ENCODE measurements at regions not wholly inside any gene's neighbourhood (a gene's known extent, or its start where the extent isn't known, plus 50 kb on each side); places are given as distances from the start of the nearest gene placed in this dataset.

- intact Hi-C loops (cut with DNase I; ENCODE audit: low total_unique reads): no loop called here
- no peak overlapping the region for H3K4me3 ChIP-seq
- DNase-seq: no peak
- H3K4me1 ChIP-seq: no peaks in the 10 kb centered on the region
- TF ChIP-seq POLR2AphosphoS5 (IDR thresholded peaks at IDR 0.05) (no peak), POLR2A (IDR thresholded peaks at IDR 0.05) (no peak), CTCF (IDR thresholded peaks at IDR 0.05) (no peak), EP300 (IDR thresholded peaks at IDR 0.05) (no peak)
- H3K36me3 ChIP-seq: no peaks in the 10 kb centered on the region
- WGBS, 5 donors: 81 to 91% (median 89%) methylated on average over 3 of the region's 3 CpGs
- H3K27ac ChIP-seq: no peak overlapping the region
- H3K27me3 ChIP-seq: no peaks in the 10 kb centered on the region
- H3K9me3 ChIP-seq: peaks cover 0 to 4% (median 0%) of the 10 kb centered on the region in 4 donors
Observed at GRCh38 chr7:13821152-13821787, 168.2 kb downstream of the ETV1 start.

GRCh38 chr7:13822678-13823077 lies 166.8 kb downstream of the ETV1 start:
- Histone ChIP-seq H3K4me3 (no peak overlapping the region), H3K27me3 (no peaks in the 10 kb centered on the region)

GRCh38 chr7:13826752-13827151 lies 162.7 kb downstream of the ETV1 start:
- no peaks in the 10 kb centered on the region for H3K4me1 ChIP-seq
- WGBS, 5 donors: 73 to 79% (median 77%) methylated on average over 4 of the region's 4 CpGs
- H3K27me3 ChIP-seq: no peaks in the 10 kb centered on the region
- H3K36me3 ChIP-seq: no peaks in the 10 kb centered on the region
- H3K9me3 ChIP-seq: no peaks in the 10 kb centered on the region
- H3K27ac ChIP-seq: no peak overlapping the region
- no peak for TF ChIP-seq EP300 (IDR thresholded peaks at IDR 0.05)
- TF ChIP-seq POLR2AphosphoS5 (IDR thresholded peaks at IDR 0.05): no peak
- no peak for TF ChIP-seq CTCF (IDR thresholded peaks at IDR 0.05)
- TF ChIP-seq POLR2A (IDR thresholded peaks at IDR 0.05): no peak
- intact Hi-C loops (cut with DNase I; ENCODE audit: low total_unique reads): no loop called here
- no peak for DNase-seq
- no peak overlapping the region for H3K4me3 ChIP-seq

More at GRCh38 chr7:13822678-13823077, 166.8 kb downstream of the ETV1 start:
- TF ChIP-seq POLR2AphosphoS5 (IDR thresholded peaks at IDR 0.05): no peak
- no peak for TF ChIP-seq EP300 (IDR thresholded peaks at IDR 0.05)
- TF ChIP-seq POLR2A (IDR thresholded peaks at IDR 0.05): no peak
- no peak for TF ChIP-seq CTCF (IDR thresholded peaks at IDR 0.05)
- H3K27ac ChIP-seq: no peak overlapping the region
- H3K9me3 ChIP-seq: no peaks in the 10 kb centered on the region
- H3K4me1 ChIP-seq: no peaks in the 10 kb centered on the region
- no peaks in the 10 kb centered on the region for H3K36me3 ChIP-seq
- DNase-seq: no peak
- 79 to 90% (median 86%) methylated on average over 3 of the region's 3 CpGs for WGBS, 5 donors
- intact Hi-C loops (cut with DNase I; ENCODE audit: low total_unique reads): no loop called here

GRCh38 chr7:13827716-13828115 lies 161.8 kb downstream of the ETV1 start:
- no peak for TF ChIP-seq POLR2AphosphoS5 (IDR thresholded peaks at IDR 0.05)
- no peak for TF ChIP-seq CTCF (IDR thresholded peaks at IDR 0.05)
- TF ChIP-seq POLR2A (IDR thresholded peaks at IDR 0.05): no peak
- no peak for TF ChIP-seq EP300 (IDR thresholded peaks at IDR 0.05)
- intact Hi-C loops (cut with DNase I; ENCODE audit: low total_unique reads): no loop called here
- no peak overlapping the region for H3K4me3 ChIP-seq
- 84 to 90% (median 86%) methylated on average over 5 of the region's 5 CpGs for WGBS, 5 donors
- no peak overlapping the region for H3K27ac ChIP-seq
- H3K9me3 ChIP-seq: no peaks in the 10 kb centered on the region
- no peaks in the 10 kb centered on the region for H3K4me1 ChIP-seq
- no peaks in the 10 kb centered on the region for H3K36me3 ChIP-seq
- DNase-seq: no peak
- H3K27me3 ChIP-seq: no peaks in the 10 kb centered on the region

Data from stomach (tissue), 8 donors.